Mesothelial cell of epicardium (in vitro differentiated cells): ENCODE measurements at regions not wholly inside any gene's neighbourhood (a gene's known extent, or its start where the extent isn't known, plus 50 kb on each side); places are given as distances from the start of the nearest gene placed in this dataset.

ENCODE experiments used
- DNase-seq, 2 experiments: peaks; one replicate each; pipeline ENCODE4 v3.0.0; 2021; ENCODE audit warnings: low spot score in 2 of 2; ENCODE audit not compliant: unreplicated experiment in 2 of 2
- H3K27ac Mint-ChIP-seq: 2 replicates; pipeline ENCODE4 v1.8.0; 2021; ENCODE audit warnings: mixed read lengths
- H3K27me3 Mint-ChIP-seq: 2 replicates; pipeline ENCODE4 v1.8.0; 2021; ENCODE audit warnings: low read depth, mixed read lengths
- H3K36me3 Mint-ChIP-seq: 2 replicates; pipeline ENCODE4 v1.8.0; 2021; ENCODE audit warnings: mixed read lengths
- H3K4me1 Mint-ChIP-seq: 2 replicates; pipeline ENCODE4 v1.8.0; 2021; ENCODE audit warnings: mixed read lengths
- H3K4me3 Mint-ChIP-seq: 2 replicates; pipeline ENCODE4 v1.8.0; 2021; ENCODE audit warnings: mild to moderate bottlenecking, moderate library complexity, mixed read lengths
- H3K9me3 Mint-ChIP-seq: 2 replicates; pipeline ENCODE4 v1.8.0; 2021; ENCODE audit warnings: mixed read lengths
- TF ChIP-seq, protein P1 (sequence below): fragments of 200-600 bp; sonication (generic); IDR thresholded peaks from one replicate; pipeline ENCODE4 v1.5.0; 2021; ENCODE audit warnings: antibody characterized with exemption; ENCODE audit not compliant: unreplicated experiment

DNA sequence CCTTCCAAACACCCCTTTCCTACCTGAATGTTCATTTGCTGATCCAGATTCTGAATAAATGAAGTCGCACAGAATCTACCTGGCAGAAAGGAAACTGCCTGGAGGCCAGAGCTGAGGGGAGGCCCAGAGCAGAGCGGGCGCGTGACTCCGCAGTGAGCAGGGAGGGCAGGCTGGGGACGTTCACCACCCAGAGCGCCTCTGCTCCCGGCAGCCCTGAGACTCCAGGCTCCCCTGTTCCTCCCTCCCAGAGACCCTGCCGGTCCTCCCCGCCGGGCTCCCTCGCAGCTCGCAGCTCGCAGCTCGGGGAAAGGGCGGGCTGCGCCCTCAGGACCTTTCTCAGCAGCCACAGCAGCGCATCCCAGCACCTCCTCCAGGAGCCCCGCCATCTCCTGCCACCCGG lies 176.7 kb upstream of the ZNF32 start:
- TF ChIP-seq, protein P1, sequence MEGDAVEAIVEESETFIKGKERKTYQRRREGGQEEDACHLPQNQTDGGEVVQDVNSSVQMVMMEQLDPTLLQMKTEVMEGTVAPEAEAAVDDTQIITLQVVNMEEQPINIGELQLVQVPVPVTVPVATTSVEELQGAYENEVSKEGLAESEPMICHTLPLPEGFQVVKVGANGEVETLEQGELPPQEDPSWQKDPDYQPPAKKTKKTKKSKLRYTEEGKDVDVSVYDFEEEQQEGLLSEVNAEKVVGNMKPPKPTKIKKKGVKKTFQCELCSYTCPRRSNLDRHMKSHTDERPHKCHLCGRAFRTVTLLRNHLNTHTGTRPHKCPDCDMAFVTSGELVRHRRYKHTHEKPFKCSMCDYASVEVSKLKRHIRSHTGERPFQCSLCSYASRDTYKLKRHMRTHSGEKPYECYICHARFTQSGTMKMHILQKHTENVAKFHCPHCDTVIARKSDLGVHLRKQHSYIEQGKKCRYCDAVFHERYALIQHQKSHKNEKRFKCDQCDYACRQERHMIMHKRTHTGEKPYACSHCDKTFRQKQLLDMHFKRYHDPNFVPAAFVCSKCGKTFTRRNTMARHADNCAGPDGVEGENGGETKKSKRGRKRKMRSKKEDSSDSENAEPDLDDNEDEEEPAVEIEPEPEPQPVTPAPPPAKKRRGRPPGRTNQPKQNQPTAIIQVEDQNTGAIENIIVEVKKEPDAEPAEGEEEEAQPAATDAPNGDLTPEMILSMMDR: no peak
- H3K4me1 Mint-ChIP-seq: peaks cover 14% of the 10 kb centered on the region
- H3K27ac Mint-ChIP-seq: no peak overlapping the region
- peaks cover 12% of the 10 kb centered on the region for H3K27me3 Mint-ChIP-seq
- H3K4me3 Mint-ChIP-seq: no peak overlapping the region
- peaks cover 17% of the 10 kb centered on the region for H3K9me3 Mint-ChIP-seq
- DNase-seq: no peak
- H3K36me3 Mint-ChIP-seq: no peaks in the 10 kb centered on the region

DNA sequence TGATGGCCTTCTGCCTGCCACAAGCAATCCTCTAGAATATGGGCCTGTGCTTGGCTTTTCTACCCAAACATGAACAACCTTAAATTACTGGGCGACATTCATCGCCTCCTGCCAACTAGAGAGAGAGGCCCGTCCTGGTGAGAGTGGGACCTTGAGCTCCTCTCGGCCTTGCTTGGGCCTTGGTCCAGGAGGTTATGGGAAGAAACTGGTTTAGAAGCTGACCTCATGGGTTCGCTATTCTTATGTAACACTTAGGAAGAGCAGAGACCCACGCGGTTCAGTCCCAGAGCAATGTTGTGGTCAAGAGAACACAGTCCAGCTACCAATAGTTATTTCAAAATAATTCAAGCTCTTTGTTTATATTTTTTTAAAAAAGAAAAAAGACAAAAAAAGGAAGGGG lies 176.3 kb upstream of the ZNF32 start:
- peaks cover 17% of the 10 kb centered on the region for H3K9me3 Mint-ChIP-seq
- no peak overlapping the region for H3K27ac Mint-ChIP-seq
- no peak for DNase-seq
- TF ChIP-seq, protein P1: no peak
- peaks cover 12% of the 10 kb centered on the region for H3K27me3 Mint-ChIP-seq
- H3K4me3 Mint-ChIP-seq: no peak overlapping the region
- no peaks in the 10 kb centered on the region for H3K36me3 Mint-ChIP-seq
- peaks cover 17% of the 10 kb centered on the region for H3K4me1 Mint-ChIP-seq

DNA sequence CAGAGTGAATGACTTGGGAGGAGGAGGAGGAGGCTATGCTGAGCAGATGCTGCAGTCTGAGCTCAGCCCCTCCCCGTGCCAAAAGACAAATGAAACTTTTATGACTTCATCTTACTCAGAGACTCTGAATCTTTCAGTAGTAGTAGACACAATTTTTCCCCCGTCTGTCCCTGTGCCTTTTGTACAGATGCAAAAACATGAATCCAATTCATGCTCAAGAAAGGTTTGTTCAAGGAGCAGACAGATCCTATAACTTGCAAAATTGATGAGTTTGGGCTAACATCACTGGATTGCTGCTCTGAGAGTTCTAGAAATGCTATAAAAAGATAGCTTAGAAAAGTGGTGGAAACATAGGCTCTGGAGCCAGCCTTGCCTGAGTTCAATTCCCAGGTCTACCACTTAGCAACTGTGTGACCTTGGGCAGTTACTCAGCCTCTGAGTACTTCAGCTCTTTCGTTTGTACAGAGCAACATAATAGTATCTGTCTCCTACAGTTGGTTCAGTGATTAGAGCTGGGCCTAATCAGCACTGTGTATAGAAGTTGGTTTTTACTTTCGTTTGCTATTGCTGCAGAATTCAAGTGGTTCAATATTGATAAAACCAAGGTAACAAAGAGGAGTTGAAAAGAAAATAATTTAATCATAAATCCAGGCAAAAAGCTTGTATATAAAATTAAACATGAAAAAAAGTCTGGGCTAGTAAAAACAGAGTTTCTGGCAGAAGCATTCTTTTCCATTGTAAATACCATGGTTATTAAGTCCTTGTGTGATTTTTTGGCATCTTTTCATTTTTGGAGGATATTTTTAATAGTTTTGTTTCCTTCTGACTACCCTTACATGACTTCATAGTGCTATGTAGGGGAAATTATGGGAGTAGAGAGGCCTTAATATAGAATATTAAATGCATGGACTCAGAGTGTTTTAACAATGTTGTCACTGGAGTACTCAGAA lies 174.2 kb upstream of the ZNF32 start:
- TF ChIP-seq, protein P1: no peak
- Mint-ChIP-seq H3K36me3 (no peaks in the 10 kb centered on the region), H3K4me1 (peaks cover 22% of the 10 kb centered on the region), H3K4me3 (no peak overlapping the region), H3K9me3 (peaks cover 4% of the 10 kb centered on the region), H3K27me3 (peaks cover 9% of the 10 kb centered on the region), H3K27ac (no peak overlapping the region)
- no peak for DNase-seq

DNA sequence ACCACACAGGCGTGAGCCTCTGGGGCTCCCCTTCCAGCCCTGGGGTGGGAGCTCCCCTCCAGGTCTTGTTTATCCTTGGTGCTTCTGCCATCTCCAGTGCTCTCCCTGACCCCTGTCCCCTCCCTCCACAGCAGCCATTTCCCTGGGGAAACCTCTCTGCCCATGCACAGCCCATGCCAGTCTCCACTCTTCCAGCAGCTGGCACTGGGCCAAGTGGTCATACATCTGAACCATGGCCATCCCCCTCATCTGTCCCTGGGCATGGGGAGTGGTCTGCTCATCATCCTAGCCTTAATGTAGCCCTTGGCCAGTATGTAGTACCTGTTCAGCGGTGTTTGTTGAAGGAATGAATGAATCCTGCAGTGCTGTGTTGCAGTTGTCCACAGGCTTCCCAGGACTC lies 172.4 kb upstream of the ZNF32 start:
- Mint-ChIP-seq H3K9me3 (no peaks in the 10 kb centered on the region), H3K4me1 (peaks cover 30% of the 10 kb centered on the region), H3K4me3 (no peak overlapping the region), H3K27ac (no peak overlapping the region), H3K27me3 (peaks cover 3% of the 10 kb centered on the region), H3K36me3 (no peaks in the 10 kb centered on the region)
- no peak for DNase-seq
- TF ChIP-seq, protein P1: no peak

DNA sequence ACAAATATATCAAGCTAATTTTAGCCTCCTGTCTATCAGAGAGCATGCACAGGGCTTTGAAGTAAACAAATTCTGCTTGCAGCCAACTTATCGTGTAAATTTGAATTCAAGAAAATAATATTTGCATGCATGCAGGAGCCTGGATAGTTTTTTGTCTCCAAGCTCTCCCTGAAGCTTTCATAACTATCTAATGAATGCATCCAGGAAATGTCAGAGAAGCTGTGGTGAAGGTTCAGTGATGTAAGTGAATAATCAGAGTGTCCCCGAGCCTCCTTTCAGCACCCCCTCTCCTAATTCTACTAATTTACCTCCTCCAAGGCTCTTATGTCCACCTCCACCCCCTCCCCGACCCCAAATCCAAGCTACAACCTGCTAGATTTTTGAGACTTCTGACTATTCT lies 172.0 kb upstream of the ZNF32 start:
- peaks cover 34% of the 10 kb centered on the region for H3K4me1 Mint-ChIP-seq
- no peak for DNase-seq
- peaks cover 3% of the 10 kb centered on the region for H3K27me3 Mint-ChIP-seq

More for the DNA sequence above, 172.0 kb upstream of the ZNF32 start:
- Mint-ChIP-seq H3K27ac (no peak overlapping the region), H3K4me3 (no peak overlapping the region), H3K9me3 (no peaks in the 10 kb centered on the region), H3K36me3 (no peaks in the 10 kb centered on the region)
- TF ChIP-seq, protein P1: no peak
